ENCODE measurements at regions not wholly inside any gene's neighbourhood (a gene's known extent, or its start where the extent isn't known, plus 50 kb on each side); places are given as distances from the start of the nearest gene placed in this dataset.

DNA sequence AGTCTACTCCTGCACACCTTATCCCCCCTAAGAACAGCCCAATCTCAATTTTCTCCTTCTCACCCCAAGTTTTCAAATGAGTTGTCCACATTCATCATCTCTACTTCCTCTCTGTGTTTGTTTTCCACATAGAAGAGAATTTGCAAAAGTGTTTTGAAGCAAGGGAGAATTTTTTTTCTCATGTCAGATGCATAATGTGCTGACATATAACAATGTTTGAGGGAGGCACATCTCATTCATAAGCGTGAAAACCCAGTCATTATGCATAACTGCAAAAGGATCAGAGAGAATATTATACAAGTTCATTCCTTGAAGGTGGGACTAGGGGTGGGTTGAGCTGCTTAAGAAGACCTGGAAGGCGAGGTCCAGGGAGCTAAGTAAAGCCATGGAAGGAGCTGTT is 80.8 kb upstream of the SLC1A4 start:
- TF ChIP-seq POLR2AphosphoS5 (IDR thresholded peaks at IDR 0.05), result no peak
- TF ChIP-seq, protein P1, sequence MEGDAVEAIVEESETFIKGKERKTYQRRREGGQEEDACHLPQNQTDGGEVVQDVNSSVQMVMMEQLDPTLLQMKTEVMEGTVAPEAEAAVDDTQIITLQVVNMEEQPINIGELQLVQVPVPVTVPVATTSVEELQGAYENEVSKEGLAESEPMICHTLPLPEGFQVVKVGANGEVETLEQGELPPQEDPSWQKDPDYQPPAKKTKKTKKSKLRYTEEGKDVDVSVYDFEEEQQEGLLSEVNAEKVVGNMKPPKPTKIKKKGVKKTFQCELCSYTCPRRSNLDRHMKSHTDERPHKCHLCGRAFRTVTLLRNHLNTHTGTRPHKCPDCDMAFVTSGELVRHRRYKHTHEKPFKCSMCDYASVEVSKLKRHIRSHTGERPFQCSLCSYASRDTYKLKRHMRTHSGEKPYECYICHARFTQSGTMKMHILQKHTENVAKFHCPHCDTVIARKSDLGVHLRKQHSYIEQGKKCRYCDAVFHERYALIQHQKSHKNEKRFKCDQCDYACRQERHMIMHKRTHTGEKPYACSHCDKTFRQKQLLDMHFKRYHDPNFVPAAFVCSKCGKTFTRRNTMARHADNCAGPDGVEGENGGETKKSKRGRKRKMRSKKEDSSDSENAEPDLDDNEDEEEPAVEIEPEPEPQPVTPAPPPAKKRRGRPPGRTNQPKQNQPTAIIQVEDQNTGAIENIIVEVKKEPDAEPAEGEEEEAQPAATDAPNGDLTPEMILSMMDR (IDR thresholded peaks at IDR 0.05), result no peak
